H9 (cell line): ENCODE measurements at regions not wholly inside any gene's neighbourhood (a gene's known extent, or its start where the extent isn't known, plus 50 kb on each side); places are given as distances from the start of the nearest gene placed in this dataset.

Source experiments
- DNase-seq: peaks from one replicate; pipeline ENCODE4 v3.0.0-alpha.2; 2017
- H2AFZ ChIP-seq: one replicate; pipeline ENCODE4 v1.6.1; 2013; ENCODE audit warnings: mild to moderate bottlenecking, low read length, control low read depth, moderate library complexity
- H2AK5ac ChIP-seq: 2 replicates; pipeline ENCODE4 v1.6.1; 2013; ENCODE audit warnings: low read length, control low read depth, mixed read lengths; ENCODE audit not compliant: insufficient read length
- H2BK120ac ChIP-seq: one replicate; pipeline ENCODE4 v1.6.1; 2013; ENCODE audit warnings: low read depth, mild to moderate bottlenecking, low read length, control low read depth, inconsistent platforms; ENCODE audit not compliant: poor library complexity, severe bottlenecking
- H2BK12ac ChIP-seq: 2 replicates; pipeline ENCODE4 v1.6.1; 2013; ENCODE audit warnings: low read length, control low read depth, mixed read lengths, low read depth; ENCODE audit not compliant: insufficient read length
- H2BK15ac ChIP-seq: 2 replicates; pipeline ENCODE4 v1.6.1; 2013; ENCODE audit warnings: low read depth, low read length, control low read depth
- H2BK20ac ChIP-seq: one replicate; pipeline ENCODE4 v1.6.1; 2013; ENCODE audit warnings: low read depth, mild to moderate bottlenecking, low read length, control low read depth, inconsistent platforms; ENCODE audit not compliant: poor library complexity, severe bottlenecking
- H2BK5ac ChIP-seq: 2 replicates; pipeline ENCODE4 v1.6.1; 2013; ENCODE audit warnings: low read length, control low read depth, mixed read lengths; ENCODE audit not compliant: insufficient read length
- H3K14ac ChIP-seq: 2 replicates; pipeline ENCODE4 v1.6.1; 2013; ENCODE audit warnings: low read length, control low read depth; ENCODE audit not compliant: insufficient read depth
- H3K18ac ChIP-seq: 2 replicates; pipeline ENCODE4 v1.6.1; 2013; ENCODE audit warnings: low read depth, mild to moderate bottlenecking, mixed read lengths, low read length, control low read depth; ENCODE audit not compliant: insufficient read length
- H3K23ac ChIP-seq: 2 replicates; pipeline ENCODE4 v1.6.1; 2013; ENCODE audit warnings: low read length, control low read depth, mixed read lengths, low read depth; ENCODE audit not compliant: insufficient read length
- H3K23me2 ChIP-seq: 2 replicates; pipeline ENCODE4 v1.6.1; 2013; ENCODE audit warnings: low read depth, mild to moderate bottlenecking, mixed read lengths, low read length, control low read depth; ENCODE audit not compliant: insufficient read length, poor library complexity, severe bottlenecking
- H3K27ac ChIP-seq: 2 replicates; pipeline ENCODE4 v1.5.1; 2013; ENCODE audit warnings: low read length, control low read depth, mixed read lengths, low read depth; ENCODE audit not compliant: insufficient read length
- H3K27me3 ChIP-seq: 2 replicates; pipeline ENCODE4 v1.6.1; 2013; ENCODE audit warnings: low read length, control low read depth, inconsistent platforms; ENCODE audit not compliant: insufficient read depth
- H3K4ac ChIP-seq: 2 replicates; pipeline ENCODE4 v1.6.1; 2013; ENCODE audit warnings: low read depth, mild to moderate bottlenecking, control low read depth, inconsistent platforms, low read length, moderate library complexity
- H3K4me1 ChIP-seq: 2 replicates; pipeline ENCODE4 v1.6.1; 2013; ENCODE audit warnings: low read length, control low read depth, inconsistent platforms; ENCODE audit not compliant: insufficient read depth
- H3K4me2 ChIP-seq: 2 replicates; pipeline ENCODE4 v1.6.1; 2013; ENCODE audit warnings: low read length, control low read depth, mixed read lengths; ENCODE audit not compliant: insufficient read length, insufficient read depth
- H3K56ac ChIP-seq: 2 replicates; pipeline ENCODE4 v1.6.1; 2013; ENCODE audit warnings: low read depth, mild to moderate bottlenecking, mixed read lengths, low read length, control low read depth; ENCODE audit not compliant: insufficient read length
- H3K79me1 ChIP-seq: 2 replicates; pipeline ENCODE4 v1.6.1; 2013; ENCODE audit warnings: low read depth, mild to moderate bottlenecking, moderate library complexity, low read length, control low read depth, inconsistent platforms; ENCODE audit not compliant: insufficient read depth, poor library complexity, severe bottlenecking
- H3K79me2 ChIP-seq: 2 replicates; pipeline ENCODE4 v1.6.1; 2013; ENCODE audit warnings: low read length, control low read depth, inconsistent platforms; ENCODE audit not compliant: insufficient read depth
- H3K9ac ChIP-seq: 2 replicates; pipeline ENCODE4 v1.6.1; 2013; ENCODE audit warnings: low read length, control low read depth, mixed read lengths; ENCODE audit not compliant: insufficient read length; ENCODE audit errors: extremely low read depth
- H3K9me3 ChIP-seq: one replicate; pipeline ENCODE4 v1.6.1; 2013; ENCODE audit warnings: low read depth, low read length, inconsistent platforms; ENCODE audit not compliant: control insufficient read depth
- H3T11ph ChIP-seq: one replicate; pipeline ENCODE4 v1.6.1; 2013; ENCODE audit warnings: mild to moderate bottlenecking, low read length, control low read depth, inconsistent platforms
- H4K20me1 ChIP-seq: one replicate; pipeline ENCODE4 v1.6.1; 2013; ENCODE audit not compliant: control insufficient read depth, insufficient read length, insufficient read depth
- H4K5ac ChIP-seq: 2 replicates; pipeline ENCODE4 v1.6.1; 2013; ENCODE audit warnings: low read depth, mild to moderate bottlenecking, mixed read lengths, low read length, control low read depth; ENCODE audit not compliant: insufficient read length
- H4K8ac ChIP-seq: replicated peaks from 2 replicates; pipeline ENCODE4 v1.6.1; 2013; ENCODE audit warnings: low read length, control low read depth, mixed read lengths, low read depth; ENCODE audit not compliant: insufficient read length
- H4K91ac ChIP-seq: 2 replicates; pipeline ENCODE4 v1.6.1; 2013; ENCODE audit warnings: low read depth, mild to moderate bottlenecking, moderate library complexity, mixed read lengths, low read length, control low read depth; ENCODE audit not compliant: insufficient read length
- H3K27ac Mint-ChIP-seq, 3 experiments: 2 replicates in 2 of 3; 3 replicates in 1 of 3; pipeline ENCODE4 v1.8.0; 2020 to 2021; ENCODE audit warnings: mixed read lengths in 3 of 3, mild to moderate bottlenecking in 1 of 3, moderate library complexity in 1 of 3
- H3K27me3 Mint-ChIP-seq: 2 replicates; pipeline ENCODE4 v1.8.0; 2021; ENCODE audit warnings: low read depth, mild to moderate bottlenecking, moderate library complexity, mixed read lengths
- H3K36me3 Mint-ChIP-seq, 3 experiments: 2 replicates in 2 of 3; 3 replicates in 1 of 3; pipeline ENCODE4 v1.8.0; 2020 to 2021; ENCODE audit warnings: low read depth in 3 of 3, mixed read lengths in 3 of 3; ENCODE audit not compliant: insufficient read depth in 1 of 3
- H3K4me1 Mint-ChIP-seq, 2 experiments: 2 replicates each; pipeline ENCODE4 v1.8.0; 2020; ENCODE audit warnings: mixed read lengths in 2 of 2
- H3K4me3 Mint-ChIP-seq, 2 experiments: 2 replicates in 1 of 2; 3 replicates in 1 of 2; pipeline ENCODE4 v1.8.0; 2020 to 2021; ENCODE audit warnings: mild to moderate bottlenecking in 2 of 2, mixed read lengths in 2 of 2, moderate library complexity in 1 of 2
- H3K9me3 Mint-ChIP-seq, 2 experiments: 2 replicates in 1 of 2; 3 replicates in 1 of 2; pipeline ENCODE4 v1.8.0; 2020; ENCODE audit warnings: mild to moderate bottlenecking in 2 of 2, mixed read lengths in 2 of 2, moderate library complexity in 1 of 2
- WGBS: extraction: QIAGEN DNeasy Blood & Tissue Kit; methylation state at CpG from one replicate; pipeline ENCODE4 v1.1.7; 2013; ENCODE audit warnings: missing lambda C conversion rate, low lambda C conversion rate, mixed read lengths; ENCODE audit not compliant: insufficient read length; ENCODE audit errors: extremely low coverage; 5-methylcytosine and 5-hydroxymethylcytosine counted together
- TF ChIP-seq, protein P1 (sequence below): fragments of 200-600 bp; sonication (generic); conservative IDR thresholded peaks from 3 replicates; pipeline ENCODE4 v1.8.0; 2021; ENCODE audit warnings: antibody characterized with exemption, mild to moderate bottlenecking

DNA sequence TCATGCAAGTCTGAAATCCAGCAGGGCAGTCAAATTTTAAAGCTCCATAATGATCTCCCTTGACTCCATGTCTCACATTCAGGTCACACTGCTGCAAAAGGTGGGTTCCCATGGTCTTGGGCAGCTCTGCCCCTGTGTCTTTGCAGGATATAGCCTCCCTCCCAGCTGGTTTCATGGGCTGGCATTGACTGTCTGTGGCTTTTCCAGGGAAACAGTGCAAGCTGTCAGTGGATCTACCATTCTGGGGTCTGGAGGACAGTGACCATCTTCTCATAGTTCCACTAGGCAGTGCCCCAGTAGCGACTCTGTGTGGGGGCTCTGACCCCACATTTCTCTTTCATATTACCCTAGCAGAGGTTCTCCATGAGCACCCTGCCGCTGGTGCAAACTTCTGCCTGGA is 220.6 kb upstream of the COPS8 start:
- Mint-ChIP-seq H3K27me3 (peaks cover 22% of the 10 kb centered on the region), H3K4me1 (peaks cover 19 to 23% of the 10 kb centered on the region in 2 experiments), H3K36me3 (peaks cover 19 to 31% (median 22%) of the 10 kb centered on the region in 3 experiments), H3K27ac (no peak overlapping the region), H3K4me3 (no peak overlapping the region), H3K9me3 (peaks cover 23 to 26% of the 10 kb centered on the region in 2 experiments)
- WGBS = no CpG with 5 or more reads among the region's 2 CpGs
- no peak overlapping the region for H3K14ac ChIP-seq
- H2BK5ac ChIP-seq = no peak overlapping the region
- H2BK12ac ChIP-seq = no peak overlapping the region
- no peaks in the 10 kb centered on the region for H3K27me3 ChIP-seq
- peak; percentile 3 for DNase-seq
- no peak overlapping the region for H2BK20ac ChIP-seq
- H4K91ac ChIP-seq = no peak overlapping the region
- H3K4ac ChIP-seq = no peak overlapping the region
- H2AK5ac ChIP-seq = no peak overlapping the region
- H2AFZ ChIP-seq = no peak overlapping the region
- no peak overlapping the region for H4K5ac ChIP-seq
- TF ChIP-seq, protein P1, sequence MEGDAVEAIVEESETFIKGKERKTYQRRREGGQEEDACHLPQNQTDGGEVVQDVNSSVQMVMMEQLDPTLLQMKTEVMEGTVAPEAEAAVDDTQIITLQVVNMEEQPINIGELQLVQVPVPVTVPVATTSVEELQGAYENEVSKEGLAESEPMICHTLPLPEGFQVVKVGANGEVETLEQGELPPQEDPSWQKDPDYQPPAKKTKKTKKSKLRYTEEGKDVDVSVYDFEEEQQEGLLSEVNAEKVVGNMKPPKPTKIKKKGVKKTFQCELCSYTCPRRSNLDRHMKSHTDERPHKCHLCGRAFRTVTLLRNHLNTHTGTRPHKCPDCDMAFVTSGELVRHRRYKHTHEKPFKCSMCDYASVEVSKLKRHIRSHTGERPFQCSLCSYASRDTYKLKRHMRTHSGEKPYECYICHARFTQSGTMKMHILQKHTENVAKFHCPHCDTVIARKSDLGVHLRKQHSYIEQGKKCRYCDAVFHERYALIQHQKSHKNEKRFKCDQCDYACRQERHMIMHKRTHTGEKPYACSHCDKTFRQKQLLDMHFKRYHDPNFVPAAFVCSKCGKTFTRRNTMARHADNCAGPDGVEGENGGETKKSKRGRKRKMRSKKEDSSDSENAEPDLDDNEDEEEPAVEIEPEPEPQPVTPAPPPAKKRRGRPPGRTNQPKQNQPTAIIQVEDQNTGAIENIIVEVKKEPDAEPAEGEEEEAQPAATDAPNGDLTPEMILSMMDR = no peak
- H3K9ac ChIP-seq = no peak overlapping the region
- H3K4me1 ChIP-seq = no peaks in the 10 kb centered on the region; the same call in 1 of the 2 replicates
- no peak overlapping the region for H2BK120ac ChIP-seq
- no peak overlapping the region for H3K18ac ChIP-seq
- H3K79me1 ChIP-seq = no peaks in the 10 kb centered on the region
- no peaks in the 10 kb centered on the region for H4K20me1 ChIP-seq
- H3K4me2 ChIP-seq = no peak overlapping the region
- no peaks in the 10 kb centered on the region for H3K23me2 ChIP-seq
- no peak overlapping the region for H3T11ph ChIP-seq
- H3K9me3 ChIP-seq = no peaks in the 10 kb centered on the region
- H3K23ac ChIP-seq = no peak overlapping the region
- H2BK15ac ChIP-seq = no peak overlapping the region
- H3K27ac ChIP-seq = no peak overlapping the region
- no peak overlapping the region for H3K56ac ChIP-seq
- no peak overlapping the region for H4K8ac ChIP-seq
- no peaks in the 10 kb centered on the region for H3K79me2 ChIP-seq
